ENCODE measurements at regions not wholly inside any gene's neighbourhood (a gene's known extent, or its start where the extent isn't known, plus 50 kb on each side); places are given as distances from the start of the nearest gene placed in this dataset.

- DNase-seq (ENCODE audit: low spot score) = peak; percentile 76
- no peak overlapping the region for H3K4ac ChIP-seq (ENCODE audit: low read length)
- peak overlapping the region in 1 of 2 donors; percentile 2 for H3K4me3 ChIP-seq (ENCODE audit: low read length in 2 of 2)
Observed at GRCh38 chr12:89019439-89020120, 332.7 kb downstream of the DUSP6 start.

DNA sequence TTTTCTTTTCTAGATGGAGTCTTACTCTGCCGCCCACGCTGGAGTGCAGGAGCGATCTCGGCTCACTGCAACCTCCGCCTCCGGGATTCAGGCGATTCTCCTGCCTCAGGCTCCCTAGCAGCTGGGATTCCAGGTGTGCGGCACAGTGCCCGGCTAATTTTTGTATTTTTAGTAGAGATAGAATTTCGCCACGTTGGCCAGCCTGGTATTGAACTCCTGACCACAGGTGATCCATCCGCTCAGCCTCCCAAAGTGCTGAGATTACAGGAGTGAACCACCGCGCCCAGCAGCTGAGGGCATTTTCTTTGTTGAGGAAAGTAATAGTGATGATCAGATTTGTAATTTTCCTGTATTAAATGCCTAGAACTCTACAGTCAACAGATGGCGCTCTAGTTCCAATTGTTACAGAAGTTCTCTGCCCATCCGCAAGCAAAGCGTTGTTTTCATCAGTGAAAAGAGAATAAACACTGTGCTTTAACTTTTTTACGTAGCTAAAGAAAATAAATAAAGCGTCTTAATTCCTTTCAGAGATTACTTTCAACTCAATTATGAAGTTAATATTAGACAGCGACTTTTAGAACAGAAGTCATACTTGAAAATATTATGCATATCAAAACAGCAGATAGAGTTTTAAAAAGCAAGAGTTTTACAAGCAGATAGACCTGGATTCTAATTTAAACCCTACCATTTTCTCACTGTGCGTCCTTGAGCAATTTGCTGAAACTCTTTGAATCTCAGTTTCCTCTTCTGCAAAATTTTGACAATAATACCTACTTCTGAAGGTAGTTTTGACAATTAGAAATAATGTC is 335.1 kb downstream of the DUSP6 start:
- Histone ChIP-seq H3K79me1 (ENCODE audit: low read depth, low read length) (no peaks in the 10 kb centered on the region), H2BK15ac (ENCODE audit: low read length) (peak overlapping the region; percentile 83), H3K9me3 (replicated peaks in 1 of 2; ENCODE audit: control insufficient read depth in 2 of 2, insufficient read depth in 1 of 2, low read depth in 1 of 2, low read length in 2 of 2) (no peaks in the 10 kb centered on the region), H2BK5ac (ENCODE audit: low read length) (no peak overlapping the region), H3K36me3 (replicated peaks in 1 of 2; ENCODE audit: control insufficient read depth in 2 of 2, insufficient read depth in 2 of 2, low read length in 2 of 2) (no peaks in the 10 kb centered on the region), H3K27me3 (ENCODE audit: control insufficient read depth in 3 of 3, insufficient read depth in 3 of 3, low read depth in 1 of 3, low read length in 3 of 3) (no peaks in the 10 kb centered on the region), H3K4ac (ENCODE audit: low read length) (no peak overlapping the region), H4K91ac (ENCODE audit: low read depth, low read length, poor library complexity) (no peak overlapping the region), H3K18ac (ENCODE audit: low read length) (no peak overlapping the region), H3K4me2 (ENCODE audit: insufficient read depth, low read length, poor library complexity, severe bottlenecking) (peak overlapping the region; percentile 23), H3K4me3 (ENCODE audit: low read length in 2 of 2) (no peak overlapping the region), H3K14ac (ENCODE audit: low read length) (no peak overlapping the region), H4K8ac (ENCODE audit: low read depth, low read length) (no peak overlapping the region), H2BK12ac (ENCODE audit: low read length) (no peak overlapping the region), H3K27ac (replicated peaks; ENCODE audit: low read length) (no peak overlapping the region), H2BK120ac (ENCODE audit: low read depth, low read length) (no peak overlapping the region), H2AK5ac (ENCODE audit: low read depth, low read length) (no peak overlapping the region), H3K23ac (ENCODE audit: low read depth, low read length, poor library complexity) (no peak overlapping the region), H3K9ac (ENCODE audit: low read depth, low read length, poor library complexity) (no peak overlapping the region), H3K4me1 (ENCODE audit: control insufficient read depth in 2 of 2, insufficient read depth in 1 of 2, low read depth in 1 of 2, low read length in 2 of 2) (no peaks in the 10 kb centered on the region), H2AFZ (ENCODE audit: low read length) (peak overlapping the region; percentile 86)
- peak; percentile 62 for DNase-seq (ENCODE audit: low spot score)
- no CpG with 5 or more reads among the region's 21 CpGs for WGBS, 2 donors (ENCODE audit: extremely low coverage in 2 of 2, insufficient read length in 2 of 2, insufficient replicate concordance in 1 of 2)

More at GRCh38 chr12:89019439-89020120, 332.7 kb downstream of the DUSP6 start:
- no peaks in the 10 kb centered on the region for H3K79me1 ChIP-seq (ENCODE audit: low read depth, low read length)
- H3K36me3 ChIP-seq (replicated peaks in 1 of 2; ENCODE audit: control insufficient read depth in 2 of 2, insufficient read depth in 2 of 2, low read length in 2 of 2) = no peaks in the 10 kb centered on the region
- no peak overlapping the region for H2BK120ac ChIP-seq (ENCODE audit: low read depth, low read length)
- no peak overlapping the region for H3K14ac ChIP-seq (ENCODE audit: low read length)
- H3K9me3 ChIP-seq (replicated peaks in 1 of 2; ENCODE audit: control insufficient read depth in 2 of 2, insufficient read depth in 1 of 2, low read depth in 1 of 2, low read length in 2 of 2) = no peaks in the 10 kb centered on the region
- no peak overlapping the region for H2AK5ac ChIP-seq (ENCODE audit: low read depth, low read length)
- H2BK5ac ChIP-seq (ENCODE audit: low read length) = no peak overlapping the region
- no peak overlapping the region for H3K27ac ChIP-seq (replicated peaks; ENCODE audit: low read length)
- H2BK12ac ChIP-seq (ENCODE audit: low read length) = no peak overlapping the region
- WGBS, 2 donors (ENCODE audit: extremely low coverage in 2 of 2, insufficient read length in 2 of 2, insufficient replicate concordance in 1 of 2) = no CpG with 5 or more reads among the region's 14 CpGs
- no peak overlapping the region for H3K4me2 ChIP-seq (ENCODE audit: insufficient read depth, low read length, poor library complexity, severe bottlenecking)
- no peaks in the 10 kb centered on the region for H3K4me1 ChIP-seq (ENCODE audit: control insufficient read depth in 2 of 2, insufficient read depth in 1 of 2, low read depth in 1 of 2, low read length in 2 of 2)
- H2BK15ac ChIP-seq (ENCODE audit: low read length) = no peak overlapping the region
- no peak overlapping the region for H4K91ac ChIP-seq (ENCODE audit: low read depth, low read length, poor library complexity)
- H3K18ac ChIP-seq (ENCODE audit: low read length) = no peak overlapping the region
- H2AFZ ChIP-seq (ENCODE audit: low read length) = peak overlapping the region; percentile 50
- no peak overlapping the region for H3K9ac ChIP-seq (ENCODE audit: low read depth, low read length, poor library complexity)
- H4K8ac ChIP-seq (ENCODE audit: low read depth, low read length) = no peak overlapping the region
- no peaks in the 10 kb centered on the region for H3K27me3 ChIP-seq (ENCODE audit: control insufficient read depth in 3 of 3, insufficient read depth in 3 of 3, low read depth in 1 of 3, low read length in 3 of 3)
- no peak overlapping the region for H3K23ac ChIP-seq (ENCODE audit: low read depth, low read length, poor library complexity)

GRCh38 chr12:89015419-89015818 is 336.9 kb downstream of the DUSP6 start:
- Histone ChIP-seq H3K27ac (replicated peaks; ENCODE audit: low read length) (no peak overlapping the region), H4K8ac (ENCODE audit: low read depth, low read length) (no peak overlapping the region), H2AK5ac (ENCODE audit: low read depth, low read length) (no peak overlapping the region), H2BK15ac (ENCODE audit: low read length) (no peak overlapping the region), H3K9ac (ENCODE audit: low read depth, low read length, poor library complexity) (no peak overlapping the region), H3K4me2 (ENCODE audit: insufficient read depth, low read length, poor library complexity, severe bottlenecking) (no peak overlapping the region), H3K36me3 (replicated peaks in 1 of 2; ENCODE audit: control insufficient read depth in 2 of 2, insufficient read depth in 2 of 2, low read length in 2 of 2) (no peaks in the 10 kb centered on the region), H3K4me3 (ENCODE audit: low read length in 2 of 2) (no peak overlapping the region), H2BK5ac (ENCODE audit: low read length) (no peak overlapping the region), H3K4ac (ENCODE audit: low read length) (no peak overlapping the region), H3K79me1 (ENCODE audit: low read depth, low read length) (no peaks in the 10 kb centered on the region), H3K27me3 (ENCODE audit: control insufficient read depth in 3 of 3, insufficient read depth in 3 of 3, low read depth in 1 of 3, low read length in 3 of 3) (no peaks in the 10 kb centered on the region), H4K91ac (ENCODE audit: low read depth, low read length, poor library complexity) (no peak overlapping the region), H3K9me3 (replicated peaks in 1 of 2; ENCODE audit: control insufficient read depth in 2 of 2, insufficient read depth in 1 of 2, low read depth in 1 of 2, low read length in 2 of 2) (no peaks in the 10 kb centered on the region), H2BK12ac (ENCODE audit: low read length) (no peak overlapping the region), H3K4me1 (ENCODE audit: control insufficient read depth in 2 of 2, insufficient read depth in 1 of 2, low read depth in 1 of 2, low read length in 2 of 2) (no peaks in the 10 kb centered on the region), H3K18ac (ENCODE audit: low read length) (no peak overlapping the region), H2BK120ac (ENCODE audit: low read depth, low read length) (no peak overlapping the region), H3K23ac (ENCODE audit: low read depth, low read length, poor library complexity) (no peak overlapping the region), H2AFZ (ENCODE audit: low read length) (no peak overlapping the region), H3K14ac (ENCODE audit: low read length) (no peak overlapping the region)
- no peak for DNase-seq (ENCODE audit: low spot score)
- WGBS, 2 donors (ENCODE audit: extremely low coverage in 2 of 2, insufficient read length in 2 of 2, insufficient replicate concordance in 1 of 2) = no CpG with 5 or more reads among the region's 1 CpG

GRCh38 chr12:88998421-88998820 is 353.9 kb downstream of the DUSP6 start:
- Histone ChIP-seq H4K91ac (ENCODE audit: low read depth, low read length, poor library complexity) (no peak overlapping the region), H3K4ac (ENCODE audit: low read length) (no peak overlapping the region), H2BK5ac (ENCODE audit: low read length) (no peak overlapping the region), H3K4me3 (ENCODE audit: low read length in 2 of 2) (no peak overlapping the region), H3K79me1 (ENCODE audit: low read depth, low read length) (no peaks in the 10 kb centered on the region), H3K23ac (ENCODE audit: low read depth, low read length, poor library complexity) (no peak overlapping the region), H3K36me3 (replicated peaks in 1 of 2; ENCODE audit: control insufficient read depth in 2 of 2, insufficient read depth in 2 of 2, low read length in 2 of 2) (no peaks in the 10 kb centered on the region), H3K18ac (ENCODE audit: low read length) (no peak overlapping the region), H2BK12ac (ENCODE audit: low read length) (no peak overlapping the region), H3K14ac (ENCODE audit: low read length) (no peak overlapping the region), H2AFZ (ENCODE audit: low read length) (no peak overlapping the region), H3K4me1 (ENCODE audit: control insufficient read depth in 2 of 2, insufficient read depth in 1 of 2, low read depth in 1 of 2, low read length in 2 of 2) (no peaks in the 10 kb centered on the region), H3K9ac (ENCODE audit: low read depth, low read length, poor library complexity) (no peak overlapping the region), H2BK15ac (ENCODE audit: low read length) (no peak overlapping the region), H2AK5ac (ENCODE audit: low read depth, low read length) (no peak overlapping the region), H2BK120ac (ENCODE audit: low read depth, low read length) (no peak overlapping the region), H3K27me3 (ENCODE audit: control insufficient read depth in 3 of 3, insufficient read depth in 3 of 3, low read depth in 1 of 3, low read length in 3 of 3) (peaks cover 0 to 3% (median 0%) of the 10 kb centered on the region in 3 experiments), H4K8ac (ENCODE audit: low read depth, low read length) (no peak overlapping the region), H3K27ac (replicated peaks; ENCODE audit: low read length) (no peak overlapping the region), H3K4me2 (ENCODE audit: insufficient read depth, low read length, poor library complexity, severe bottlenecking) (no peak overlapping the region), H3K9me3 (replicated peaks in 1 of 2; ENCODE audit: control insufficient read depth in 2 of 2, insufficient read depth in 1 of 2, low read depth in 1 of 2, low read length in 2 of 2) (no peaks in the 10 kb centered on the region)
- WGBS, 2 donors (ENCODE audit: extremely low coverage in 2 of 2, insufficient read length in 2 of 2, insufficient replicate concordance in 1 of 2) = no CpG with 5 or more reads among the region's 2 CpGs
- no peak for DNase-seq (ENCODE audit: low spot score)

All from neuronal stem cell (in vitro differentiated cells).